ENCODE measurements at regions not wholly inside any gene's neighbourhood (a gene's known extent, or its start where the extent isn't known, plus 50 kb on each side); places are given as distances from the start of the nearest gene placed in this dataset.
"Not testable (repeated sequence)": the region's sequence is repeated elsewhere in the genome, so short reads cannot be mapped to it uniquely, and the experiment has no call there.

GRCh38 chr14:40336846-40337245, 904.6 kb upstream of the FBXO33 start:
- peaks cover 0 to 19% (median 13%) of the 10 kb centered on the region in 8 donors for H3K9me3 ChIP-seq
- WGBS, 5 donors = 44 to 53% (median 50%) methylated on average over 2 of the region's 2 CpGs

GRCh38 chr14:40326519-40326918, 894.3 kb upstream of the FBXO33 start:
- DNase-seq; H3K27me3 ChIP-seq (replicated peaks in 1 of 7); H3K36me3 ChIP-seq; intact Hi-C loops (cut with DNase I; ENCODE audit: low total_unique reads); H3K27ac ChIP-seq; H3K4me1 ChIP-seq; H3K4me3 ChIP-seq: not testable (repeated sequence)
- peaks cover 0 to 18% (median 4%) of the 10 kb centered on the region in 8 donors for H3K9me3 ChIP-seq
- WGBS, 5 donors = 78 to 92% (median 89%) methylated on average over 6 to 9 of the region's 9 CpGs

More at GRCh38 chr14:40336846-40337245, 904.6 kb upstream of the FBXO33 start:
- Histone ChIP-seq H3K27ac (no peak overlapping the region), H3K27me3 (replicated peaks in 1 of 7) (no peaks in the 10 kb centered on the region), H3K36me3 (no peaks in the 10 kb centered on the region), H3K4me3 (no peak overlapping the region), H3K4me1 (no peaks in the 10 kb centered on the region)
- intact Hi-C loops (cut with DNase I; ENCODE audit: low total_unique reads) = no loop called here
- no peak for DNase-seq
- TF ChIP-seq, protein P1, sequence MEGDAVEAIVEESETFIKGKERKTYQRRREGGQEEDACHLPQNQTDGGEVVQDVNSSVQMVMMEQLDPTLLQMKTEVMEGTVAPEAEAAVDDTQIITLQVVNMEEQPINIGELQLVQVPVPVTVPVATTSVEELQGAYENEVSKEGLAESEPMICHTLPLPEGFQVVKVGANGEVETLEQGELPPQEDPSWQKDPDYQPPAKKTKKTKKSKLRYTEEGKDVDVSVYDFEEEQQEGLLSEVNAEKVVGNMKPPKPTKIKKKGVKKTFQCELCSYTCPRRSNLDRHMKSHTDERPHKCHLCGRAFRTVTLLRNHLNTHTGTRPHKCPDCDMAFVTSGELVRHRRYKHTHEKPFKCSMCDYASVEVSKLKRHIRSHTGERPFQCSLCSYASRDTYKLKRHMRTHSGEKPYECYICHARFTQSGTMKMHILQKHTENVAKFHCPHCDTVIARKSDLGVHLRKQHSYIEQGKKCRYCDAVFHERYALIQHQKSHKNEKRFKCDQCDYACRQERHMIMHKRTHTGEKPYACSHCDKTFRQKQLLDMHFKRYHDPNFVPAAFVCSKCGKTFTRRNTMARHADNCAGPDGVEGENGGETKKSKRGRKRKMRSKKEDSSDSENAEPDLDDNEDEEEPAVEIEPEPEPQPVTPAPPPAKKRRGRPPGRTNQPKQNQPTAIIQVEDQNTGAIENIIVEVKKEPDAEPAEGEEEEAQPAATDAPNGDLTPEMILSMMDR (IDR thresholded peaks at IDR 0.05 in 8 of 11, conservative IDR thresholded peaks at IDR 0.05 in 3 of 11) = no peak
- TF ChIP-seq POLR2A (IDR thresholded peaks at IDR 0.05) (no peak), POLR2AphosphoS5 (IDR thresholded peaks at IDR 0.05) (no peak)

DNA sequence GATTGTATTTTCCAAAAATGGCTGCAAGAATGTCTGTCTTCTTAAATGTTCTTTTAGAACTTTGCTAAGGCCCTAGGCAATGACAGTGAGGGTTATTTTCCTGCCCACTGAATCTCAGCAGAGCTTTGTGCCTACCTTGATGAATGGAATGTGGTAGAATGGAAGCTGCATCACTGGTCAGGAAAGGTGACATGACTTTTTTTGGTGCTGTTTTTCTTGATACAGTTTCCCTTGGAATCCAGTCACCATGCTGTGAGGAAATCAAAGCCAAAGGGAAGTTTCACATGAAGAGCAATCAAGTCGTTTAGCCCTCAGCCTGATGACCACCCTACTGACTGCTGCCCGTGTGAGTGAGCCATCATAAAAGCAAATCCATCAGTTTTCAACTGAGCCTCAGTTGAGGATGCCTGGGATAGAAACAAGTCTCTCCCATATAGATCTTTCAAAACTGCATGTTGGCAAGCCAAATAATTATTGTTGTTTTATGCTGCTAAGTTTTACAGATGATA, 886.0 kb upstream of the FBXO33 start:
- intact Hi-C loops (cut with DNase I; ENCODE audit: low total_unique reads) = no loop called here
- Histone ChIP-seq H3K4me1 (no peaks in the 10 kb centered on the region), H3K36me3 (no peaks in the 10 kb centered on the region), H3K27ac (no peak overlapping the region), H3K4me3 (no peak overlapping the region), H3K9me3 (peaks cover 0 to 12% (median 5%) of the 10 kb centered on the region in 8 donors), H3K27me3 (replicated peaks in 1 of 7) (no peaks in the 10 kb centered on the region)
- DNase-seq = no peak
- TF ChIP-seq, protein P1 (IDR thresholded peaks at IDR 0.05 in 8 of 11, conservative IDR thresholded peaks at IDR 0.05 in 3 of 11) = no peak
- TF ChIP-seq POLR2AphosphoS5 (IDR thresholded peaks at IDR 0.05) = no peak
- TF ChIP-seq POLR2A (IDR thresholded peaks at IDR 0.05) = no peak
- 12 to 31% (median 17%) methylated on average over 2 of the region's 2 CpGs for WGBS, 5 donors

DNA sequence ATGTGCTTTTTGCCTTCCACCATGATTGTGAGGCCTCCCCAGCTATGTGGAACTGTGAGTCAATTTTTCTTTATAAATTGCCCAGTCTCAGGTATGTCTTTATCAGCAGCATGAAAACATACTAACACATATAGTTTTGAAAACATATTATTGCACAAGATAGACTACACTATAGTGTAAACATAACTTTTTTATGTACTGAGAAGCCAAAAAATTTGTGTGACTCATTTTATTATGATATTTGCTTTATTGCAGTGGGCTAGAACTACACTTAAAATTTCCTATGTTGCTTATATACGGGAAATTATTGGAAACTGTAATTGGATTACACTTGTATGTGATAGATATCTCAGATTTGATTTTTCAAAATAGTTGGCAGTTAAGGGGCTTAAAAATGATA, 885.5 kb upstream of the FBXO33 start:
- TF ChIP-seq POLR2AphosphoS5 (IDR thresholded peaks at IDR 0.05) (no peak), POLR2A (IDR thresholded peaks at IDR 0.05) (no peak)
- TF ChIP-seq, protein P1 (IDR thresholded peaks at IDR 0.05 in 8 of 11, conservative IDR thresholded peaks at IDR 0.05 in 3 of 11) = no peak
- no peak overlapping the region for H3K27ac ChIP-seq
- no peaks in the 10 kb centered on the region for H3K4me1 ChIP-seq
- H3K4me3 ChIP-seq = no peak overlapping the region
- intact Hi-C loops (cut with DNase I; ENCODE audit: low total_unique reads) = no loop called here
- H3K27me3 ChIP-seq (replicated peaks in 1 of 7) = no peaks in the 10 kb centered on the region
- DNase-seq = no peak
- 78 to 93% (median 92%) methylated on average over 1 of the region's 1 CpG for WGBS, 5 donors
- no peaks in the 10 kb centered on the region for H3K36me3 ChIP-seq
- H3K9me3 ChIP-seq = peaks cover 0 to 12% (median 5%) of the 10 kb centered on the region in 8 donors

DNA sequence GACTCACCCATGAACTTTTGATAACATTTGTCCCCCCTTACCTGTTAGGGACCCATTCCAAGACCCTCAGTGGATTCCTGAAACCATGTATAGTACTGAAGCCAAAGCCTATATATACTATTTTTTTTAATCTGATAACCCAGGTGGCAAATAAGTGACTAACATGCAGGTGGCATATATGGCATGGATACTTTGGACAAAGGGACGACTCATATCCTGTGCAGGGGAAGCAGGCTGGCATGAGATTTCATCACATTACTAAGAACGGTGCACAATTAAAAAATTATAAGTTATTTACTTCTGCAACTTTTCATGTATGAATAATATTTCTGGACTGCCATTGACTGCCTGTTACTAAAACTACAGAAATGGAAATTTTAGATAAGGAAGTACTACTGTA, 880.1 kb upstream of the FBXO33 start:
- no peaks in the 10 kb centered on the region for H3K27me3 ChIP-seq (replicated peaks in 1 of 7)
- TF ChIP-seq POLR2A (IDR thresholded peaks at IDR 0.05) (no peak), POLR2AphosphoS5 (IDR thresholded peaks at IDR 0.05) (no peak)
- TF ChIP-seq, protein P1 (IDR thresholded peaks at IDR 0.05 in 8 of 11, conservative IDR thresholded peaks at IDR 0.05 in 3 of 11) = no peak
- 66 to 84% (median 81%) methylated on average over 2 of the region's 2 CpGs for WGBS, 5 donors

More for the DNA sequence above, 880.1 kb upstream of the FBXO33 start:
- Histone ChIP-seq H3K36me3 (no peaks in the 10 kb centered on the region), H3K27ac (no peak overlapping the region), H3K9me3 (peaks cover 0 to 6% (median 0%) of the 10 kb centered on the region in 8 donors), H3K4me3 (no peak overlapping the region), H3K4me1 (no peaks in the 10 kb centered on the region)
- intact Hi-C loops (cut with DNase I; ENCODE audit: low total_unique reads) = no loop called here
- no peak for DNase-seq
